GM21423 (cell line): ENCODE measurements at regions not wholly inside any gene's neighbourhood (a gene's known extent, or its start where the extent isn't known, plus 50 kb on each side); places are given as distances from the start of the nearest gene placed in this dataset.
"Not testable (repeated sequence)": the region's sequence is repeated elsewhere in the genome, so short reads cannot be mapped to it uniquely, and the experiment has no call there.

Experiments
- ATAC-seq: cut with Tn5 transposase; IDR thresholded peaks from one replicate; pipeline ENCODE4 v1.9.1; 2021; ENCODE audit warnings: mild to moderate bottlenecking, moderate library complexity; ENCODE audit not compliant: unreplicated experiment

- no peak for ATAC-seq
Measured at GRCh38 chr2:107685421-107685986, 141.2 kb upstream of the RGPD4 start.

- ATAC-seq = no peak
Measured at GRCh38 chr2:107687073-107687472, 139.6 kb upstream of the RGPD4 start.

GRCh38 chr2:107688135-107688534 lies 138.6 kb upstream of the RGPD4 start:
- ATAC-seq = no peak

GRCh38 chr2:107693604-107694003 lies 133.1 kb upstream of the RGPD4 start:
- ATAC-seq = no peak

GRCh38 chr2:107694667-107695066 lies 132.0 kb upstream of the RGPD4 start:
- no peak for ATAC-seq

GRCh38 chr2:107697385-107697784 lies 129.3 kb upstream of the RGPD4 start:
- ATAC-seq = no peak

- ATAC-seq = no peak
Measured at GRCh38 chr2:107698861-107699260, 127.8 kb upstream of the RGPD4 start.

GRCh38 chr2:107700073-107700472 lies 126.6 kb upstream of the RGPD4 start:
- no peak for ATAC-seq

GRCh38 chr2:107711941-107712340 lies 114.8 kb upstream of the RGPD4 start:
- no peak for ATAC-seq

- ATAC-seq = peak; percentile 83
Measured at GRCh38 chr2:107712857-107713256, 113.8 kb upstream of the RGPD4 start.

GRCh38 chr2:107717661-107718060 lies 109.0 kb upstream of the RGPD4 start:
- ATAC-seq = no peak

GRCh38 chr2:107719141-107719540 lies 107.6 kb upstream of the RGPD4 start:
- ATAC-seq = no peak

GRCh38 chr2:107719836-107720235 lies 106.9 kb upstream of the RGPD4 start:
- no peak for ATAC-seq

- ATAC-seq = no peak
Measured at GRCh38 chr2:107721178-107721577, 105.5 kb upstream of the RGPD4 start.

- ATAC-seq = no peak
Measured at GRCh38 chr2:107721586-107721985, 105.1 kb upstream of the RGPD4 start.

GRCh38 chr2:107725824-107726223 lies 100.9 kb upstream of the RGPD4 start:
- not testable (repeated sequence) for ATAC-seq

- ATAC-seq = no peak
Measured at GRCh38 chr2:107727318-107727717, 99.4 kb upstream of the RGPD4 start.

GRCh38 chr2:107728586-107728985 lies 98.1 kb upstream of the RGPD4 start:
- ATAC-seq = no peak

GRCh38 chr2:107729440-107729839 lies 97.3 kb upstream of the RGPD4 start:
- ATAC-seq = no peak

- ATAC-seq = no peak
Measured at GRCh38 chr2:107730898-107731297, 95.8 kb upstream of the RGPD4 start.

- no peak for ATAC-seq
Measured at GRCh38 chr2:107731435-107731834, 95.3 kb upstream of the RGPD4 start.

GRCh38 chr2:107735201-107735600 lies 91.5 kb upstream of the RGPD4 start:
- ATAC-seq = no peak

- no peak for ATAC-seq
Measured at GRCh38 chr2:107737756-107738155, 88.9 kb upstream of the RGPD4 start.
